NOMO-1 (cell line): ENCODE measurements at regions not wholly inside any gene's neighbourhood (a gene's known extent, or its start where the extent isn't known, plus 50 kb on each side); places are given as distances from the start of the nearest gene placed in this dataset.

ENCODE experiments used
- DNase-seq, 2 experiments: peaks; one replicate each; lab custom pipeline; 2025; ENCODE audit not compliant: unreplicated experiment in 2 of 2; lab: John Stamatoyannopoulos, UW

DNA sequence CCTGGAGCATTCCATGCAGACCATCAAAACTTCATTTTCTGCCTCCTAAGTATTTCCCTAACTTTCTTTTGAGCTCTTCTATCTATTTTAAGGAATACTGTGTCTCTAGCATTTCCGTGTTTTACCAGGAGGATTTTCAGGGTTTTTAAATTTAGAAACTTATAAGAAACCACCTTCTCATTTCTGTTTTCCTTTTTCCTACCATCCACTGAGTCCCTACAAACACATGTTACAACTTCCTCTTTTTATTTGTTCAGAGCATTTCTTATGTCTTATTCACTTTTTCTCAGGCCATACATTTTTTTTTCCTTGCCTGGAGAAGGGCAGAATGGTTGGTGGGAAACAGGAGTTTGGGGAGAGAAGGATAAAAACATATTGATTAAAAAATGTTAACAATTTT lies 130.0 kb upstream of the BMP5 start:
- peak; percentile 7 to 49 for DNase-seq

DNA sequence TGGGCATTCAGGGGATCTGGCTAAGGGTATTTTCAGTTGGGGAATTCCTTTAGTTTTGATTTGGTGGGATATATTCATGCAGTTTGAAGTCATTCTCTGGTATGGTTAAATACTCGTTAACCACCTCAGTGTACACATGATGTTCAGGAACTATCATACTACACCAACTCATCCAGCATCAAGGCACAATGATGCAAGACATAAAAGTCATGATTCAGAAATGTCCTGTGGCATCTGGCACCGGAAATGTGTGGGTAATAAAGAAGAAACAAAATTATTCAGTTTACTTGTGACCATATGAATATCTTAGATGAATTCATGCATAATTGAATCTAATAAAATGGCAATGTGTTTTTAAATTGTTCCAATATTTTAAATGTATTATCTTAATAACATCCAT lies 129.0 kb upstream of the BMP5 start:
- peak in 1 of 2 experiments; percentile 38 for DNase-seq

DNA sequence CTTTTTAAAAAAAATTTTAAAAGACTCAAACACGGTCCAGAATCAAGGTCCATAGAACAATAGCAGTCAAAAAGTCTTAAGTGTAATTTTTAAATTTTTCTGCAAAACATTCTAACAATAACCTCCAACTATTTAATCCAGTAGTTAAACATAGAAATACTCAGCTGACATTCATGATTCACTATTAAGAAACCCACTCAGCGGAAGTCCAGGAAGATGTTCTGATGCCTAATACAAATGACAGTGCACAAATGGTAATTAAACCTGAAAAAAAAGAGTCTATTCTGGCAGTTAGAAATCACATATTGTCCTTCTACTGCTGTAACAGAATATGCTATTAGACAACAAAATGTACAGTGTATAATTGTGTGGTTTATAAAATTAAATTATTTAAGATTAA lies 128.2 kb upstream of the BMP5 start:
- DNase-seq, result no peak

DNA sequence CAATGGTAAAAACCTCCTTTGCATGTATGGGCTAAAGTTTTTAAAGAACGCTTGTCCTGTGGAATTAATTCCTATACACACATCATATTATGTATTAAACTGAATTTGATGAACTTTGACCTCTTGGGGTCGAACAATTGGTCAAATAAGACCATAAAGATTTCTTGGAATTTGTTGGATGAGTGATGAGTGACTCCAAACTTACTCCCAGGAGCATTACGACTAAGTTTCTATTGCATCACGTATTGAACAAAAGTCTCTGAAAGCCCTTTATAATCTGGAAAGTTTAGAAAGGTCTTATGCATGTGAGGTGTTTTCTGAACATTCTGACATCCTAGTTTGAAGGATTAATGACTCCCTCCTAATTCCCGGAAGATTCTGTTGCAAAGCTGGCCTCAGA lies 126.9 kb upstream of the BMP5 start:
- DNase-seq, result no peak

DNA sequence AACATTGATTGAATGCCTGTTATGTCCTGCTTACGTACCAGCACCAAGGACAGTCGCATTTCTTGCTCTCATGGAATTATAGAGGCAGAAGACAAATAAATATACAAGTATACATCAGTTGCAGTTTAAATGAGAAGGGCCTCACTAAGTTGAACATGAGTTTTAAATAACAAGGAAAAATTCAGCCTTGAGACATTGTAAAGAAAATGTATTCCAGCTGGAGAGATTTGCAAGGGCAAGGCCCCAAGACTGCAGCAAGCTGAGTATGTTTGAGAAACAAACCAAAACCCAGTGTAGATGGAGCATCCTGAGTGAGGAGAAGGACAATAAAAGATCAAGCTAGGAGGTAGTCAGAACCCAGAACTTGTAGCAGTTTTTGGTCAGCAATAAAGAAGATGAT lies 123.2 kb upstream of the BMP5 start:
- DNase-seq, result no peak

DNA sequence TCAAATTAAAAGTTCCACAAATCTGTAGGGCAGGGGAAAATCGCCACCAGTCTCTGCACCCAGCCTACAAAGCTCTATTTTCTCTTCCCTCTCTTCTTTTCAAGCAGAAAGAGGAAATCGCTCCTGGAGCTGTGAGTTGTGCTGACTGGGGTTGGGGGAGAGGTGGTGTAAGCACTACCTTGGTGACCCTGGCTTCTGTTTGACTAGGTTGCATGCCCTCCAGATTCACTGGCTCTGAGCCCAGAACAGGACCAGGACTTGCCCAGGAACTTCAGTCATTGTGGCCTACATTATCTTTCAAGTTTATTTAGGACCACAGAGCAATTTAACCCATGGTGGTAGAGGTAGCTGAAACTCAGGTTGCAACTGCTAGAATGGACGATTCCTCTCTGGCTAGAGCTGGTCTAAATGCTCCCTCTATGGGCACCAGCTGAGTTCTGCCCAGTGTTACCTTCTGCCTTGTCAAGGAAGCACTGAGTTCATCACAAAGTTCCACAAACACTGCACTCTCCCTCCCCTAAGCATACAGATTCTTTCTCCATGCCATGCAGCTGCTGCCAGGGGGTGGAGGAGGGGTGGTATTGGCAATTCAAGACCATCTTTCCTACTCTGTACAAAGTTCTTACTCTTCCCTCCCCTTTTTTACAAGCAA lies 122.0 kb upstream of the BMP5 start:
- DNase-seq, result no peak

DNA sequence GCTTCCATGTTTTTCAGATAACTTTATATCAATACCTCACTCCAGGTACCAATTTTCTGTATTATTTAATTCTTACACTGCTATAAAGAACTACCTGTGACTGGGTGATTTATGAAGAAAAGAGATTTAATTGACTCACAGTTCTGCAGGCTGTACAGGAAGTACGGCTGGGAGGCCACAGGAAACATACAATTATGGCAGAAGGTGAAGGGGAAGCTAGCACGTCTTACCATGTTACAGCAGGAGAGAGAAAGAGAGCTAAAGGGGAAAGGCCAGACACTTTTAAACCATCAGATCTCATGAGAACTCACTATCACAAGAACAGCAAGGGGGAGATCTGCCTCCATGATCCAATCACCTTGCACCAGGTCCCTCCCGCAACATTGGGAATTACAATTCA lies 119.1 kb upstream of the BMP5 start:
- DNase-seq, result peak in 1 of 2 experiments; percentile 60

DNA sequence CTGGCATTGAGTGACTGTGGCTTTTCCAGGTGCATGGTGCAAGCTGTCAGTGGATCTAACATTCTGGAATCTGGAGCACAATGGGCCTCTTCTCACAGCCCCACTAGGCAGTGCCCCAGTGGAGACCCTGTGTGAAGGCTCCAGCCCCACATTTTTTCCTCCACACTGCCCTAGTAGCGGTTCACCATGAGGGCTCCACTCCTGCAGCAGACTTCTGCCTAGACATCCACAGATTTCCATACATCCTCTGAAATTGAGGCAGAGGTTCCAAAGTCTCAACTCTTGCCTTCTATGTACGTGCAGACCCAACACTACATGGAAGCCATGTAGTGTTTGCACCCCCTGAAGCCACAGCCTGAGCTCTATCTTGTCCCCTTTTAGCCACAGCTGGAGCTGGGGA lies 118.0 kb upstream of the BMP5 start:
- DNase-seq, result no peak

DNA sequence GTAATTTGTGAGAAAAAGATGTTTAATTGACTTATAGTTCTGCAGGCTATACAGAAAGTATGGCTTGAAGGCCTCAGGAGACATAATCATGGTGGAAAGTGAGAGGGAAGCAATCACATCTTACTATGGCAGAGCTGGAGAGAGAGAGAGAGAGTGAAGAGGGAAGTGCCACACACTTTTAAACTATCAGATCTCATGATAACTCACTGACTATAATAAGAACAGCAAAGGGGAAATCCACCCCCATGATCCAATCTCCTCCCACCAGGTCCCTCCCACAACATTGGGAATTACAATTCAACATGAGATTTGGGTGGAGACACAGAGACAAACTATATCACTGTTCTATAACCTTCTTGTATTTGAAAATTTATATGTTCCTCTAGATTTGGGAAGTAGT lies 117.2 kb upstream of the BMP5 start:
- DNase-seq, result no peak

DNA sequence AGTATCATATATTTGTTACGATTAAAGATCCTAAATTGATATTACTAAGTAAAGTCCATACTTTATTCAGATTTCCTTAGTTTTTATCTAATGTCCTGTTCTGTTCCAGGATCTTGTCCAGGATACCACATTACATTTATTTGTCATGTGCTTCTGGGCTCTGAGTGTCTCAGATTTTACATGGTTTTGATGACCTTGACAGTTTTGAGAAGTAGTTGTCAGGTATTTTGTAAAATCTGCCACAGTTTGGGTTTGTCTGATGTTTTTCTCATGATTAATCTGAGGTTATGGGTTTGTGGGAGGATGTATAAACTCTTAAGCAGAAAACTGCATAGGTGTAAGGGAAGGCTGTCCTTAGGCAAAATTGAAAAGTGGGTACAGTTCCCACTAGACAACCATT lies 109.9 kb upstream of the BMP5 start:
- no peak for DNase-seq

DNA sequence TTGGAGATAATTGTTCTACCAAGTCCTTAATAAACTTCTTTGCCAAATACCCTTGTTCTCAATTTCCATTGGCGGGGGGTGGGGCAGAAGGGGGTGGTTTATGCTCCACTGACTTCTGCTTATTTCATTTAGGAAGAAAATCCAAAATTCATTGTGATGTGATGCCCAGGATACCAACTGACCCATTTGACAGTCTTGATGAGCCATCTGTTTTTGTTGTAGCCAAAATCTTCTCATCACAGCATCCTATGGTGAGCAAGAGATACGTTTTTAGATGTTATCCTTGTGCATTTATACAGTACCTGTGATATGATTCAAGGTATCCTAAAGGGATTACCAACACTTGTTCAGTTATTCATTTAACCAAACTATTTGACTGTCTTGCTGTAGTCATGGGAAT lies 108.5 kb upstream of the BMP5 start:
- DNase-seq, result no peak

DNA sequence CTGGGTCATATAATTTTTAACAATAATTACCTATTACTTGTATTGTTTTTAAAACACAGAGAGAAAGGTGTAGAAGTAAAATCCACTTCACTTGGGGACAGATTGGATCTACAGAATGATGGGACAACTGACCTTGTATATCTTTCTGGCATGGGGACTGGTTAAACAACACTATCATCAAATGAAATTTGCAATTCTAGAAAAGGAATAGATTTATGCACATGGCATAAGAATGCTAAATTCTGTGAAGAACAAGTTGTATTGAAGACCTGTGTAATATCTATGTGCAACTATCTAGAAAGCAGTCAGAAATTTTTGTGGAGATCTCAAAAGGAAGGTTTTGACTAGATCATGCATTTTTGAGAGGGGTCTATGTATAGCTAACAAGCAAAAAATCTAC lies 106.3 kb upstream of the BMP5 start:
- DNase-seq, result no peak

DNA sequence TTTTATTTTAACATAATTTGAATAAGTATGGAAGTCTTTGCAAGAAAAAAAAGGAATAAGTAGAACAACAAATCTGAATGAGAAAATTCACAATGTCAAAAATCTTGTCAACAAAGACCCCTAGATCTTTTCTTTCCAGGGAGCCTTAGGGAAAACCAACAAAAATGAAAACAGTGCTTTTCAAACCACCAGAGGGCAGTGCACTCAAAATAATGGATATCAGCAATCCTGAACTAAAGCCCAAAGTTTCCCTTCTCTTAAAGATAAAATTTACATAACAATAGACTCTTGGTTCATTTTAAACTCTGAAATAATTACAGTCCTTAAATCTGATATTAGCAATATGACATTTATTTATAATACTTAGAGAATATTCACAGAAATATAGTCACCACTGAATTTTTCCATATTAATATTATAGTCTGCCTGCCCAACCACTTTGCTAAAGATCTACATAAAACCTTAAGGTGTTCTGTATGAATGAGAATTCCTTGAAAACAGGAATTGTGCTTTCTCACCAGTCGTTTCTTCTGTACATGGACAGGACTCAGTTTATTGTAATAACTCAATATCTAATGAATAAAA lies 105.3 kb upstream of the BMP5 start:
- peak; percentile 4 to 50 for DNase-seq

DNA sequence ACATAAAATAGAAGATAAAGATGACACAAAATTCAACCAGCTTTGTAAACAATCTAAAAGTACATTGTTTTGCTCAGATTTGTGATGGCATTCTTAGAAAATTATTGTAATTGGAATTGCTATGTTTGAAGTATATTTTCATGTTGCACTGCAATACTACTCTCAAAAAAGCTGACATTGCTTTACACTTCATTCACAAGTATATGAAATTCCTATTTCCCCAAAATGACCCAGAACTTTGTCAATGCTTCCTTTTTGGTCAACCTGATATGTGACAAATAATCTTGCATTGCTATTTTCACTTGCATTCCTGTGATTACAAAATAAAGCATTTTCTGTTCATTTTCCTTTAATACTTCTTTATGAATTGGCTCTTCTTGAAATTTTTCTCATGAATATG lies 104.1 kb upstream of the BMP5 start:
- peak in 1 of 2 experiments; percentile 1 for DNase-seq

DNA sequence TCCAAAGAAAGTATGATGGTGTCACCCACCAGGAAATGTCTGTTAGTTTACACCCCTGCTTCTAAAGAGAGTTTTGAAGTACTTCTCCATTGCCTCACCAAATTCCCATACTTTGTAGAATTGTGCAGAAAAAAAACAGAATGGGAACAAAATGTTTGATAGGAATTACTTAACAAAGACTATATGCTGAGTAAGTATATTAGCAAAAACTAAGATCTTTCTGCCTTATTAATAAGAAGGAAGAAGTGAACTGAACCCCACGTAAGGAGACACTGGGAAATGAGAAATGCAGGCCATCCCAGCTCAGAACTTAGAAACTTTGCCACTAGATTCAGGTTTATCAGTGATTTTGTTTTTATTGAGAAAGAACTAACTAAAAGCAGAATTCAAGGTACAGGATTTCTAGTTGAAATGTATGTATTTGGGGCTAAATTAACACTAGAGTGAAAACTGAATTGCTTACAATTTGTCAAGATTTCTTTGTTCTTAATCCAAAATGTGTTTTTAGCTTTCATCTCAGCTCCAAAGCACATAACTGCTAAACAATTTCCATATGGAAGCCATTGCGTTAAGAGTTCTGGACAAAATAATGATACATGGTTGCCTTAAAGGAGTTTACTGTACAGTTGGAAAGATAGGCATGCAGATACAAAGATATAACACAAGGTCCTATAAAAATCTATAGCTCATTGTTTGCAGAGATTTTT lies 102.7 kb upstream of the BMP5 start:
- DNase-seq, result no peak

DNA sequence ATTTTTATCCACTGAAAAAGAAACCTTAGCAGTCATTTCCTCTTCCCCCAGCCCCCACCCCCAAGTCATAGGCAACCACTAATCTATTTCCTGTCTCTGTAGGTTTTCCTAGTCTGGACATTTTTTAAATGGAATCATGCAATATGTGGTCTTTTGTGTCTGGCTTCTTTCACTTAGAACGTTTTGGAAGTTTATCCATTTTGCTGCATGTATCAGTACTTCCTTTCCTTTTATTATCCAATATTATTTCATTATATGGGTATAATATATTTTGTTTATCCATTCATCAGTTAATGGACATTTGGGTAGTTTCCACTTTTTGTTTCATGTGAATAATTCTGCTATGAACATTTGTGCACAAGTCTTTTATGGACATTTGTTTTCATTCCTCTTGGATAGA lies 99.3 kb upstream of the BMP5 start:
- DNase-seq, result no peak

DNA sequence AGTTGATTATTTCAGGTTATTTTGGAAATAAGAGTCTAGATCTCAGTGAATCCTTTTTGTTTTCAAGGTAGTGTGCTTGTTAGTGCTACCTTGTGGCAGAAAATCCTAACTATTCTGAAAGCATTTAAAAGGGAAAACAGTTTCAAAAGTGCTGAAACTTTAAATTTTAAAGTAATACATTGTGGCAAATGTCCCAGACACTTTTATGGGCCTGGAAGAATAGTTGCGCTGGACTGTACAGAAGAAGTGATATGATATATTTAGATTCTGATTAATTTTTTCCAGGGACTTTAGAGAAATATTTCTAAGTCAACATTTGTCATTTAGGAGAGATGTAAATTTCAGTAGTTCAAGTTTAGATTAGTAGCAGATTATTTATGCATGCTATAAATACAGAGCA lies 96.7 kb upstream of the BMP5 start:
- DNase-seq, result no peak

DNA sequence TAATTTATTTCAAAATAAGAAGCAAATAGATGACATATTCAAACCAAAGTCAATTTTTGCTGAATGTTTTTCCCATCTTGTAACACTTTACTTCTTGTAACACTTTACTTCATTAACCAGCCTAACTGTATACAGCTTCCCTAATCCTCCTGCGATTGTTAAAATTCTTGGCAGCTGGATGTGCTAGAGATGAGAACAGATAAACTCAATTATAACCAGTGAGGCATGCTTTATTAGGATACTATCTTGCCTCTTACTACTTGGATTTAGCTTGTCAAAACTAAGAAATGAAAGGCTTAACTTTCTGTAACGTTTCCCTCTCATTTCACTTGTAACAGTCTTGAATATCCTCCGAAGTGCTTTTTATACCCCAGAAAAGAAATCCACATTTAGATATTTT lies 94.1 kb upstream of the BMP5 start:
- no peak for DNase-seq

DNA sequence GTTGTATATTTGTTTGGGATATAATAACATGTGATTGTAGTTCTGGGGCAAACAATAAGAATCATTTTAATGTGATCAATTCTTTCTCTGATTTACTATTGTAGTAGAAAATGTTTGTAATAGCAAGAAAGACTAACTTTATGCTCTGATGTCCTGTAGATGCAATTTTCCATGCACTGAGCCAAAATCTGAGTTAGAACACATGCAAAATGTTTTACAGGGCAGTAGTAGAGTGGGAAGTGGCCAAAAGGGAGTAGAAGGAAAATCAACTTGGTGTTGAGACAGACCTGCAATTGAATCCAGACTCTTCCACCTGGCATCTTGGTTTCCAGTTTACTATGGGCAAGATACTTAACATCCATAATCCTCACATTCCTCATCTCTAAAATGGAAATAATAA lies 93.5 kb upstream of the BMP5 start:
- DNase-seq, result no peak

DNA sequence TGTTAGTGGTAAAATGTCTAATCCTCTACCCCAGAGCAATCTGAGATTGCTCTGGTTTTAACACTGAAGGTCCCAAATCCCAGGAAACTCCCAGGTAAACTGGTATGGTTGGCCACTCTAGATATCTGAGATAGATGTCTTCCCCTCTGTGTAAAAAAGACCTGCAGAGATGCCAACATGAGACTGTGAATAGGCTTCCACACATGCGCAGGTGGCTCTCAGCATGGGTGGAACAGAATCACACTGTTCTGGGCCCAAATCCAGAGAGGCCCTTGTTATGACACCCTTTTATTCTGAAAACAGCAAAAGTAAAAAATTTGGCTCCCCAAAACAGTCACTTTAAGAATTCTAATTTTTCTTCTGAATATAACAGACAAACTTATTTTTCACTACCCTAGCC lies 88.7 kb upstream of the BMP5 start:
- DNase-seq, result no peak

DNA sequence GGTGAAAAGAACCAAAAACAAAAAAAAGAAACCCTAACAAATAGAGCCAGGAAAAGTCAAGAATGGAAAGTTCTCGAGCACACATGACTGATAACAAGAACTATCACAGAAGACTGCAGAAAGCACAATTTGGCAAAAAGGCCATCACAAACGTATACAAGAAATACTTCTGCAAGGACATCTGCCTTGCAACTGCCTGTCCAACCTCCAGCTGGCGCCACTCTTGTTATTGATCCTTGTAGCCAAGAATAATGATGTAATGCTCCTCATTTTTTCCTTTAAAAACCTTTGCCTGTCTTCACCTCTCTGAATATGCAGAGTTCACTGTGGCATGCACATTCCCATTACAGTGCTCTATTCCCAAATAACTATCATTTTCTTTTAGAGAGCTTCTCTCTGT lies 87.9 kb upstream of the BMP5 start:
- DNase-seq, result no peak

DNA sequence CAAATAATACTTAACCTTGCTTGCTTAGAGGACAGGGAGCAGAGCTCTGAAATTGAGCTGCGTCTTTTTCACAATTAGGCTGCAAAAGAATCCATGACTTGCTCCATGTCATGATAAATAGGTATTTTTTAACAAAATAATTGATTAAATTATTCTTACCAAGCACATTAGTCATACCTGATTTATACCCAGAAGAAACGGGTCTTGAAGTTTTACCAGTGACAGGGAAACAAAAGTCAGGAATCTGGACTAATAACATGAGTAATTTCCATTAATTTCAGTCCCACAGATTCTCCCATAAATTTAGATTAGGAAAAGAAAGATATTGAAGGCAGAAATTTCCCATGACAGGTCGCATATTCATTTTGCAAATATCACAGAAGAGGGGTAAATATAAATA lies 85.0 kb upstream of the BMP5 start:
- DNase-seq, result no peak
